Frontal cortex (tissue), 3 donors: ENCODE measurements at regions not wholly inside any gene's neighbourhood (a gene's known extent, or its start where the extent isn't known, plus 50 kb on each side); places are given as distances from the start of the nearest gene placed in this dataset.
"Not testable (repeated sequence)": the region's sequence is repeated elsewhere in the genome, so short reads cannot be mapped to it uniquely, and the experiment has no call there.

Source experiments
- DNase-seq, 2 donors: peaks; one replicate each; pipeline ENCODE4 v3.0.0; 2012; ENCODE audit warnings: low spot score in 2 of 2
- FAIRE-seq: peaks from 2 replicates; lab custom pipeline; 2012; peaks lifted over from hg19 to GRCh38; lab: Jason Lieb, UNC
- donor health status: control.
- donor health status: control.
- donor health status: control.

DNA sequence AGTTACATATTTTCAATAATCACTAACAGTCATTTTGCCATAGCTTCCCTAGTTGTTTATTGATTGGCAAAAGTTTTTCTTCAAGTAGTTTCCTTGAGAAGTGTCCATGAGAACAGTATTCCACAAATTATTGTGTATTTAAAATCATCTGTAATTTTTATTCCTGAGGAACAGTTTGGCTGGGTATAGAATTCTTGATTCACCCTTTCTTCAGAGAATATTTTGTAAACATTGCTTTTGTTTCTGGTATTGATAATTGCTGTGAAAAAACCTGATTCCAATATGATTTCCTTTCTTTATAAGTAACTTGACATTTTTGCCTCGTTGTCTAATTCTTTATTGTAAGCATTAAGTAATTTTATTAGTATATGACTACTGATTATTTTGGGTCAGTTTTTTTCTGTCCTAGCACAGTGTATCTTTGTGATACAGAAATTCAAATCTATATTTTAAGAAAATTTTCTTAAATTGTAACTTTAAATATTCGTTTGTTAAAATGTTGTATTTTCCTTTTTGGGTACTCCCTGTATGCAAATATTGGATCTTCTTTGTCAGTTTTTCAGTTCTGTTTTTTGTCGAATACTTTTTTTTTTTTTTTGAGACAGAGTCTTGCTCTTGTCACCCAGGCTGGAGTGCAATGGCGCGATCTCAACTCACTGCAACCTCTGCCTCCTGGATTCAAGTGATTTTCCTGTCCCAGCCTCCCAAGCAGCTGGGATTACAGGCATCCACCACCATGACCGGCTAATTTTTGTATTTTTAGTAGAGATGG lies 162.0 kb upstream of the ATP2B1 start:
- FAIRE-seq, result peak; percentile 26

GRCh38 chr12:89867611-89868010 lies 159.0 kb upstream of the ATP2B1 start:
- DNase-seq, FAIRE-seq: not testable (repeated sequence)

More for the DNA sequence above, 162.0 kb upstream of the ATP2B1 start:
- DNase-seq, result no peak

DNA sequence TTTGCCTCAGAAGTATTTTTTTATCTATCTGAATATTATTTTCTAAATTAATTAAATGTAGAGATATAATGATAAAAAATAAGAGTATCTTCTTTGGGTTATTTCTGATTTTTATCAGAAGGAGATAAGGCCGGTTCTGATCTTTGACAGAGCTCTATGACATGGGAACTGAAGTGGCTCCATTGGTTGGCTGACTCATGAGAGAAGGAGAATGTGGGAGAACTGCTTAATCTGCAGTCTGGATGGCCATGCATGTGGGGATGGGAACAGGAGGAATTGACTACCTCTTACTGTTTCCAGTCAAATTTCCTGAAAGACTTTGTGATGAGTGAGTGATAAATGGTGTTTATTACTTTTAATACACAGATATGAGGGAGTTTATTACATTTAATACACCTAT lies 155.8 kb upstream of the ATP2B1 start:
- DNase-seq (no peak), FAIRE-seq (no peak)

DNA sequence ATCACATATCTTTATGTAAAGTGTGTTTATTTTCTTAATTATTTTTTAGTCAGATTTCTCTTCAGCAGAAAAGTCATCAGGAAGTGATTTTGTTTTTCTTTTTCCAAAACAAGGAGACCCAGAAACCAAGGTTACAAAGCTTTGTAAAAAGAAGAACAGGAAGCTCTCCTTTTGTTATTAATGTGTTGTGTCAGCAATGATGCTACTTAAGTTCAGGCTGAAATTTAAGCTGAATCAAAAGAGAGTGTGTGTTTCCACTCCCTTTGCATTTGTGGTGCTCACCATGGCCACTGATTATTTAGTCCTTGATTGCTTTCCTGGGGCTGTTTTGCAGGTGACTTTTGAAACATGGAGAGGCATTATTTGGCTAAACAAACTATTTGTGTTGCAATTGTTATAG lies 155.3 kb upstream of the ATP2B1 start:
- no peak for FAIRE-seq
- DNase-seq, result no peak

DNA sequence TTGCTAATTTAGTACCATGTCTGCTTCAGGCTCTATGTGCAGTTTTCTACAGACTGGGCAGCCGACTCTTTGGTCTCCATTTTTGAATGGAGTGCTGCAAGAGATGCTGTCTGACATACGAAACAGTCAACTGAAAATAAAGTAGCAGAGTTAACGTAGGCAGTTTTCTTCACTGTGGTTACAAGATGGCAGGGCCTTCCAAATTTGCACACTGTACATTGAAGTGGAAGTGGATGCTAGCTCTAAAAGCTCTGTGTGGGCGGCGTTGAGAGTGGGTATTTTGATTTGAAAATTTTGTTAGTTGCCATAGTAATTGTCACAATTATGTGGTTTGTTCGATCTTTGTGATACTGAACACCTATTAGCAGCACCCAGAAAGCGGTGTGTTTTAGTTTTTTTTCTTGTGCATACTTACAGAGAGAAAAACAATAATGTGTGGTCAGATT lies 154.9 kb upstream of the ATP2B1 start:
- DNase-seq, result no peak
- no peak for FAIRE-seq

- DNase-seq, result no peak
- no peak for FAIRE-seq
These were observed 154.1 kb upstream of the ATP2B1 start for GRCh38 chr12:89862511-89863445.

GRCh38 chr12:89861086-89861485 lies 152.4 kb upstream of the ATP2B1 start:
- DNase-seq (no peak), FAIRE-seq (no peak)

GRCh38 chr12:89859508-89860220 lies 151.0 kb upstream of the ATP2B1 start:
- FAIRE-seq, result no peak
- DNase-seq, result no peak

DNA sequence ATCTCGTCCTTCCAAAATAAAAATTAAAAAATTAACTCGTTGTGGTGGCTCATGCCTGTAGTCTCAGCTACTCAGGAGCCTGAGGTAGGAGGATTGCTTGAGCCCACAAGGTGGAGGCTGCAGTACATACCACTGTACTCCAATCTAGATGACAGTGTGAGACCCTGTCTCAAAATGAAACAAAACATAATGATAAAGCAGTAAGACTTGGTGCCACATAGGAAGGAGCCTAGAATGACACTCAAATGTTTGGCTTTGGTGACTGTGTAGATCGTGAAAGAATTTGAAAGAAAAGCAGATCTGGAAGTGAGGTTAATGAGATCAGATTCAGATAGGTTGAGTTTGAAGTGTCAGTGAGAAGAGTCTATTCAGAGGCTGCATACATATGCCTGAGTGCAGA lies 150.1 kb upstream of the ATP2B1 start:
- no peak for DNase-seq
- no peak for FAIRE-seq

DNA sequence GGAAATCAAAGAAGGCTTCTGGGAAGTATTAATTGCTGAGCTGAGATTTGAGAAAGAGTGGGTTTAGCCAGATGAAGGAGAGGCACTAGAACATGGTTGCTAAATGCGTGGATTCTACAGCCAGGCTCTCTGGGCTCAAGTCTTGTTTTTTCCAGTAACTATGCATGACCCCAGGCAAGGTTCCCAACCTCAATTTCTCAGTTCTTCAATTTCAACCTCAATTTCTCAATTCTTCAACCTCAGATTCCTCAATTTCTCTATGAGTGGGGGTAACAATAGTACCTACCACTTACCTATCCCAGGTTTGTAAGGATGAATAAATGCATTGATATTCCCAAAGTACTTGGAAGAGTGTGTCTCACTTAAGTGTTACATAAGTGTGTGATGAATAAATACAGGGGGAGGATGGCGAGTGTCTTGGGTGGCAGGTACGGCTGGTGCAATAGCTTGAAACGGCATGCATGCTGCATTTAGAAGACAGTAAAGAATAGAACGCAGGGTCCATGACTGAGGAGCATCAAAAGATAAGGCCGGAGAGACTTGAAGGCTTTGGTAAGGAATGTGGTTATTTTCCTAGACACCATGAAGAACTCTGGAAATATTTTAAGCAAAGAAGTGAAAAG lies 149.1 kb upstream of the ATP2B1 start:
- DNase-seq, result no peak
- no peak for FAIRE-seq

DNA sequence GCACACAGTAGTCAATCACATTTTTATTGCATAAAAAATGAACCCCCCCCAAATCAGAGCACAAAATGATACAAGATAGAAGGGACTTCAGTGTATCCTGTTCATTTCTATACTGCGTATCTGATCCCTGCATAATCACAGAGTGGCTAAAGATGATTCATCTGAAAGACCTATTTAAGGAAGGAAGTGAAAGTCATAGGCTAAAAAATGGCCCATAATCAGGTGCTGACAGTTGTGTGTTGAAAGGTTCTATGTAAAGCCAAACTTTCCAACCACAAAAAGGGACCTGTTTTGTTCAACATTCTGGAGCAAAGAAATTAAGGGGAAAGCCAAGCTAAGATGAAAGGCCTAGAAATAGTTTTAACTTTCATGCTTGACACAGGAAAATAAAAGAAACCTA lies 147.8 kb upstream of the ATP2B1 start:
- FAIRE-seq (no peak), DNase-seq (no peak)

DNA sequence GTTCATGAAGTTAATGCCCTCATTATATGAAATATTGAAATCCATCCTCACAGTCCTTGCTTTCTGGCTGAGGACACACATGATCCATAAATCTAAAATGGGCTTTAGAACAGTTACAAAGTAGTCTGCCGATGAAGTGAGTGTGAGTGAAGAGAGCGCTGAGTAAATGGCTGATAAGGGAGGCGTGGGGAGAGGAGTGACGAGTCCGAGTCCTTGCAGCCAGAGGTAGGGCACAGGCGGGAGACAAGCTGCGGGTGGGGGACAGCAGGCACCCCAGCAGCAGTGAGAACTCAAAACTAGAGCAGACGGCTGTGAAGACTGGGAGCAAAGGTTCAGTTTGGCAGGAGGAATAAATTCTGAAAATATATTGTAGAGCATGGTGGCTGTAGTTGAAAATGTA lies 140.1 kb upstream of the ATP2B1 start:
- FAIRE-seq (no peak), DNase-seq (no peak)

- DNase-seq, result no peak
- no peak for FAIRE-seq
These were observed 137.9 kb upstream of the ATP2B1 start for GRCh38 chr12:89846473-89847055.

- FAIRE-seq, result no peak
- DNase-seq, result no peak
These were observed 137.1 kb upstream of the ATP2B1 start for GRCh38 chr12:89845767-89846166.

DNA sequence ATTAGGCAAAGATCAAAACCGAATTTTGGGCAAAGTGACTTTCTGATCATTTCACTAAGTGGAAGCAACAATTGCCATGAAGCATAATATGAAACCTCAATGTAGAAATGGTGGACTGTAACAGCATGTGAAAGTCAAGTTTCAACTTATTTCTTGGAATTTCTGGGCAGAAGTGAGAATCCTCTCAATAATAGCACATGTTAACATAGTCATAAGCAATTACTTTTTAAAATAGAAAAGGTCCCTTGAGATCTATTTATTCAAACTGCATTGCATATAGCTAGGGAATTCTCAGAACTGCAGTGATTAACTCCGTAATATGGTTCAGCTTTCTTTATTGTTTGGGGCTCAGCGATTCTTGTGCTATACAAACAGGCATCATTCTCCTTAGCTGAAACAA lies 136.7 kb upstream of the ATP2B1 start:
- FAIRE-seq (no peak), DNase-seq (no peak)

GRCh38 chr12:89844539-89844938 lies 135.9 kb upstream of the ATP2B1 start:
- FAIRE-seq (no peak), DNase-seq (no peak)

GRCh38 chr12:89840162-89840922 lies 131.7 kb upstream of the ATP2B1 start:
- DNase-seq (no peak), FAIRE-seq (no peak)

- DNase-seq (no peak), FAIRE-seq (no peak)
These were observed 130.8 kb upstream of the ATP2B1 start for GRCh38 chr12:89839444-89839843.

GRCh38 chr12:89838833-89839232 lies 130.2 kb upstream of the ATP2B1 start:
- no peak for FAIRE-seq

More at GRCh38 chr12:89838833-89839232, 130.2 kb upstream of the ATP2B1 start:
- no peak for DNase-seq
